Stimulated activated CD4-positive, alpha-beta T cell treated with anti-CD3 and anti-CD28 coated beads, Interleukin-2, amount 100 ng/mL, for 24 hours (primary cell): ENCODE measurements at regions not wholly inside any gene's neighbourhood (a gene's known extent, or its start where the extent isn't known, plus 50 kb on each side); places are given as distances from the start of the nearest gene placed in this dataset.

Experiments
- DNase-seq, 2 donors: peaks; one replicate each; pipeline ENCODE4 v3.0.0-alpha.2; 2020

DNA sequence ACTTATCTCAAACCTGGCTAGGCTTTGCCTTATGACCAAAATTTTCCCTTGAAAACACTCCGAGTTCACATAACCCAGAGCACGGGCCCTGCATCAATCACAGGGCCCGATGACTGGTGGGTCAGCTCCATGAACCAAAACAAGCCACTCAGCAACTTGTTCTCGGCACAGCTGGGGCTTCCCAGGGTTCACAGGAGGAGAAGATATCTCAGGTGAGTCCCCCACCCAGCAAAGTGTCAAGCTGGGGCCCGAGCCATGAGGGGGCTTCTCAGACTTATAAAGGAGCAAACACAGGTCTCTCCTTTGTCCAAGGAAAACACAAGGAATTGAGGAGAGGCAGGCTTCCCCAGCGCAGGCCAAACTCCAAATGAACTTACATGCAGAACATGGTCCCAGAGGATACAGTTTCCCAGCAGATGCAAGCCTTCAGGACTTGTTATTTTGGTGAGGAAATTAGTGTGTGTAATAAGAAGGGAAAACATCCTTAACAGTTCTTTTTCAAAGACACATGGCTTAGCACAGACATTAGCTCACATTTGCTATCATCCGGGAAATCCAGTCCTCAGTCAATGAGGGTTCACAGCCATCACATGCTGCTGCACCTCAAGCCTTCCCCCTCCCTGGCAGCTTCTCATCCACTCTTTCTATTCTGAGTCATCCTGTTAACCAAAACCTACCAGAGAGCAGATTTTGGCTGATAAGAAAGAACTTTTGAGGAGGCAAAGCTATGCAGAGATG lies 98.1 kb upstream of the NFIA start:
- DNase-seq = no peak

DNA sequence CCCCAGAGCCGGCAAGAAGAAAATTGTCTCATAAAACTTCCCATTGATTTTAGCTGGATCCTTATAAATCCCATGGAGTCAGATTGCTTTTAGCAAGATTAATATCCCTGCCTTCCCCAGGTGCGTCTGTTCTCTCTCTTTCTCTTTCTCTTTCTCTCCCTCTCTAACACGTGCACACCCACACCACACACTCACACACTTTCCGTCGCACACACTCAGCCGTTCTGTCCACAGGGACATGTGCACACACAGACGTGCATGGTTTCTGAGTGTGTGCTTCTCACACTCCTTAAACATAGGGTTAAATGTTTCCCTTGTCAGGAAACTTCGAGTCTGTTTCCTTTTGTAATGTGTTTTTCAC lies 98.7 kb upstream of the NFIA start:
- no peak for DNase-seq

DNA sequence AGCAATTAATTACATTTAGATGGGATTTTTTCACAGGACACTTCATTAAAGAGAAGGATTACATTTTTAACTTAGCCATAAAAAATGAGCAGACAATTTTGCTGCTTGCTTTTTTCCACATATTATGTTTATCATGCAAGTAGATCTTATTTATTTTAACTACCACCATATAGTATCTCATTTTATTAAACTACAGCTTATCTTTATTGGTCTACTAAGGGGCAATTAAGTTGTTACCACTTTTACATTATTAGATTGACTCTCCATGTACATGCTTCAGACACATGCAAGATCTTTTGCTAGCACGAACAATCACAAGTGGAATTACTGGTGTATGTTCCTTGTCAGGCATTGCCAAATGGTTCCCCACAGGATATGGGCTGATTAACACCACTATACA lies 99.8 kb upstream of the NFIA start:
- no peak for DNase-seq

GRCh38 chr1:60981357-60981756 lies 101.0 kb upstream of the NFIA start:
- DNase-seq = no peak

- DNase-seq = peak; percentile 20 to 24
Measured at GRCh38 chr1:60978421-60979357, 103.7 kb upstream of the NFIA start.

DNA sequence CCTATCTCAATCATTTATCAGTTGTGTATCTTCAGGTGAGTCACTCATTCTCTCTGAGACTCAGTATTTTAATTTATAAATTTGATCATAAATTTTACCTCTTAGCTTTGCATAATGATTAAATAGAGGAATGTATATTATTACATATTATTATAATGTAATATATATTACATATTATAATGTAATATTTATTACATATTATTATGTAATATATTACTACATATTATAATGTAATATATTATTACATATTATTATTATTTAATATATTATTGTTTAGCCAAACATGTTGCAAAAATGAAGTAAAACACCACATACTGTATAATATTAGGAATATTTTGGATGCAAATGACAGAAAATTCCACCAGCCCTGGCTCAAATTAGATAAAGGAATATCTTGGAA lies 104.7 kb upstream of the NFIA start:
- DNase-seq = no peak

GRCh38 chr1:60974524-60975372 lies 107.6 kb upstream of the NFIA start:
- DNase-seq = no peak

- no peak for DNase-seq
Measured at GRCh38 chr1:60973668-60974067, 108.7 kb upstream of the NFIA start.

DNA sequence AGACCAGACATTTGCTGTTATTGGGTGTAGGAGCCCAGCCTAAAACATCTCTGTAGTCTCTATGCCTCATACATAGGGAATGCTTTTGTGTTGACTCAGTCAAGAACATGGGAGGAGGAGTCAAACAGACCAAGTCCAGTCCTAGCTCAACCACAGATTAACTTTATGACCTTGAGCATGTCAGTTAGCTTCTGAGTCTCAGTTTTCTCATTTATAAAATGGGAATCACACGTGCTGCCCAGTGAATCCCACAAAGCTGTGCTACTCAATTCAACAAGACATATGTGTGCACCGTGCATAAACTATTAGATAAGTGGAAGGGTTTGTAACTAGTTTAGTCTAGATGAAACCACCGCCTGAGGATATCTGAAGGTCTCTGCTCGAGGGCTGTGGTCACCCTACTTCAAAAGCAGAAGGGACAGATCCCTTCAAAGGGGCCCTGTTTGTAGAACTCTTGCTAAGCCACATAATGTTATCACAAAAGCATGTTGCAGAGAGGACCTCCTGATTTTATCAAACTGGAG lies 109.5 kb upstream of the NFIA start:
- no peak for DNase-seq

DNA sequence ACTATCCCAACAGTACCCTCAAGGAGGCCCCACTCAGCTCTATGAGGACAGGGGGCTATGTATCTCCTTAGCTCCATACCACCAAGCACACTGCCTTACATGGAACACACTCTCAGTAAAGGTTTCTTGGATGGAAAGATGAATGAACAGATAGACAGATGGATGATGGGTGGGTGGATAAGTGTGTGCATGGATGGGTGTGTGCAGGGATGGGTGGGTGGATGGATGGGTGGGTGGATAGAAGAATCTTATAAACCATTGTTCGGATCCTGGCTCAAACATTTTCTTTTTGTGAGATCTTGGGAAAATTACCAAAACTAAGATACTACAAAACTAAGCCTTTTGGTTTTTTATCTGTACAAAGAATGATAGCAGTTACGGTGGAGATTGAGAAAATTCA lies 111.0 kb upstream of the NFIA start:
- no peak for DNase-seq

- DNase-seq = no peak
Measured at GRCh38 chr1:60969971-60970509, 112.3 kb upstream of the NFIA start.

GRCh38 chr1:60965280-60965854 lies 117.0 kb upstream of the NFIA start:
- DNase-seq = no peak

DNA sequence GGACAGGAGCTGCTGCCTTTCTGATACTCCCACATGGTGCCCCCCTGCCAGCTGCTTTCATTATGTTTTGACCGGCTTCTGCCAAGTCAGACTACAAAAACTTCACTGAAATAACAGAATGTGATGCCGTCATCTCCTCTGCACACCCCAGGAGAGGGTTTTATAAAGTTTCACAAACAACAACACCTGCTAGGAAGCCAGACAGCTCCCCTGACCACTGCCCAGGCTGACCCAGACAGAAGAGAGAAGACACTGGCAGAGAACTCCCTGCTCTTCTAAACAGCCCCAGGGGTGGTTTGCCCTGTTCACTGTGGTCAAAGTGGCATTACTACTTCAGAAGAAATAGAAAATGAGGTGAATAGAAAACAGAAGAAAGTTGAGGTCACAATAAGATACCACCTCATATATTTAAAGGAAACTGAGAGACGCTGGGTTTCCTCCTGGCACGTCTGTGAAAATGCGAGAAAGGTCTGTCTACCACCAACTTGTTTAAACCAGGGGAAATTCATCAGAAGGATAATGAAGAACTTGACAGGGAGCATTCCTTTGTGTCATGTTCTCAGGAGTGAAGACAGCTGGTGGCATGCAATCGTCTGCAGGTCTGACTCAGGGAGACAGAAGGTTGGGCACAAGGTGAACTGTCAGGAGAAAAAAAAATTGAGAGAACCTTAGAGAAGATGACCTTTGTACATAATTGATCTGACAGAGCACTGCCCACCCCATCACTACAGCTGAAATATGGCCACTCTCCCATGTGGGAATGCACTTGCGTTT lies 119.0 kb upstream of the NFIA start:
- no peak for DNase-seq

DNA sequence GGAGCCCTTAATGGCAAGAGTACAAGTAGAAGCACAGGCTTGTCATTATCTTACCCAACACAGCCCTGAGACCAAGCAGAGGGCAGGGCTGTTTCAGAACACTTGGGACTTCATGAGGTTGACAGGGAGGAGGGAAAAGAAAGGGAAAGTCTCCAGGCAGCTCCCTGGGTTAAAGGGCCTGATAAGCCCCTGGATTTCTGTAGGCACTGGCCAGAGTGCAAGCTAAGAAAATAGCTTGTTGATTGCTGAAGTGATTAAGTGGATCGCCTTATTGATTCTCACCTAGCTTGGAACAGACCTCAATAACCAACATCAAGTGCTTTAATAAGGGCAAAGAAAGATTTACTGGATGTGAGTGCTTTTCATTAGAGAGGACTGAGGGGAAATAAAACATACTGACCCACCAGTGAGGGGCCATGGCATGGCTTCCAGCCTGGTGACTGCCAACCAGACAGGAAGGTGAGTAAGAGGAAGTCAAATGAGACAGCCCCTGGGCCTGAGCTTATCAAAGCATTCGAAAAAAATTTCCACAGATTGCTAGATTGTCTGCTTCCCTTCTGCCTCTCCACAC lies 121.4 kb upstream of the NFIA start:
- no peak for DNase-seq

DNA sequence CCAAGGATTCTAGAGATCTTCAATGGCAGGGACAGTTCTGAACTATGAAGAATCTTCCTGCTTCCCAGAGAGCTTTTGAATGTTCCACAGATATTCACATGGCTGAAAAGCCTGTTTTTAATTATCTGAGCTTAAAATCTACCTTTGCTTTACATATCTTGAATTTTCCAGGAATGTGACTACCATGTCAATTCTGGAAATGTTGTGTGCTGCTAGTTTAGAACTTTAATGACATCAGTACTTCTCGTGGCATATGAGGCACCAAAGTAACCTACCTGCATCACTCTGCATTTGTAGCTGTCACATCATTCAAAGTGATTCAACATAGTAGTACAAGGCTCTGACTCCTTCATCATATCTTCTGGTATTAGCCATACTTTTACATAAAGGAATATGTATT lies 122.7 kb upstream of the NFIA start:
- DNase-seq = no peak

DNA sequence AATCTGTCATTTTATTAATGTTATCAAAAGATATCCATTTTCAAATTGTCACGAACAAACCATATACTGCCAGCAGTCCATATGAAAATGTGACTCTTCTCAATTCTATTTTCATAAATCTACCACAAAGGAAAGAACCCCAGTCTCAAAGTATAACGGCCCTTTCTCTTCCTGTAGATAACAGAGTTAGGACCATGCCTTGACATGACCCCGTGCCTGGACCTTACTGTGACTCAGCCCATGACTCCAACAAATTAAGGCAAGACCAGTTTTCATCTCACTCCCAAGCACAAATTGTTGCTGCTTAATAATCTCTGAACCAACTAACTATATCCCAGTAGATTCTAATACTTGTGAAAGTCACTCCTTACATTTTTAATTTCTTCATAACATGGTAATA lies 124.4 kb upstream of the NFIA start:
- no peak for DNase-seq

DNA sequence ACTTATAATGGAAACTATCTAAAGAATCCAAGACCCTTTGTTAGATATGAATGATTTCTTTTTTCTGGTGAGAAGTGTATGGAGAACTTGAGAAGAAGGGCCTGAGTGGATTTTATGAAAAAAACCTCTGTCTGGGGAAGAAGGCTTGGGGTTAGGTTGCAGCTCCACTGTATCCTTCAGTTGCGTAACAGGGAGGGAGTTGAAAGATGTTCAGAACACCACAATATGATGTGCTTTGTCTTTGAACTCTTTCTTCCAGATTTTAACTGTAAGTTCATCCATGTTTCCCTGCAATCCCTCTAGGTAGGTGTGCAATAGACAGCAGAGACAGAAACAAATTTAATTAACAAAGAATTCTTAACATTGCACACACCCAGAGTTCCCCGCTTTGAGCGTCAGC lies 125.8 kb upstream of the NFIA start:
- DNase-seq = no peak

- no peak for DNase-seq
Measured at GRCh38 chr1:60952612-60953111, 129.7 kb upstream of the NFIA start.

DNA sequence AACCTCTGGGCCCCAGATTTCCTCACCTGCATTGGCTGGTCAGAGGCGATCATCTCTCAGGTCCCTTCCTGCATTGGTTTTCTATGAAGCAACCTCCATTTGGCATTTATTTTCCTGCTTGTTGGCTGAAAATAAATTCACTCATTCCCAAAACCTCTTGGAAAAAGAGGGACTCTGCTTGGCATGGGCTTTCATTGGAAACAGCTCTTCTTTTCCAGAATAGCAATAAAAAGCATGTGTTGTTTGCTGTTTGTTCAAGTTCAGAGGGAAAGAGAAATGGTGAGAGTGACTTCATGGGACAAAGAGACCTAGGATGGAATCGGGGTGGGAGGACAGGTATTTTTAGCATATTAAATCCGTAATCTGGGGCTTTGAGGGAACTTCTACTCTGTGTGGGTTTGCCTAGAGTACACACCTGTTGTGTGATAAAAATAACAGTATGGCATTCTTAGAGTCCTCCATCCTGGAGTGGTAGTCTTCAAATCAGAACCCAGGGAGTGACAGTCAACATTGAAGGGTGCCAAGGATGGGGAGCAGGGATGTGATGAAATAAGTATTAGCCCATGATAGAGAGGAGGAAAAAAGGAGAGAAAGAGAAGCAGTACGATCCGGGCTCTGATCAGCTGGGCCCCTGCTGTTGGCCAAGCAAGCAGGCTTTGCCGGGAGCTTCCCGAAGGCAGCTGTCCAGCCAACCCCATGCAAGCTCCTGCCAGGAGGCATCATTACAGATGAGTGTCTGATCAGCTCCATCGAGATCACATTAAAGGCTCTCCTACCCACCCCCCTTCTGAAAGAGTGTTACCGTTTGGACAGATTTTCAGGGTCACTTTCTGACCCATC lies 131.9 kb upstream of the NFIA start:
- no peak for DNase-seq

DNA sequence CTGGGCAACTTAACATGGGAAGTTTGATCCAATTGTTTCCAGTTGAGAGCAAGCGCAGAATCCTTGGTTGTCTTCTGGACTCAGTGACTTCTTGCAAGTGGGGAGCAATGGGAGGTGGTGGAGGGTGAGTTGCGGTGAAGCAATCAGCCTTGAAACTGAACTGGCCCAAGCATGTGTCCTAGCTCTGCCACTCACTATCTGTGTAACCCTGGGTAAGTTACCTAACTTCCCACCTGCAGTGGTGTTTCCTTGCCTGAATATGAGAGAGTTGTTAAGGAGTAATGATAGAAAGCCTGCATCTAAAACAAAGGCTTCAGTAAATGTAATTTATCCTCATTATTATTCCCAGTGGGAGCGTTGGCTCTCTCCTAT lies 132.5 kb upstream of the NFIA start:
- no peak for DNase-seq
